Esophagus muscularis mucosa (tissue), 4 donors: ENCODE measurements at regions not wholly inside any gene's neighbourhood (a gene's known extent, or its start where the extent isn't known, plus 50 kb on each side); places are given as distances from the start of the nearest gene placed in this dataset.

Experiments
- DNase-seq: peaks from one replicate; pipeline ENCODE4 v3.0.0-alpha.2; 2017; ENCODE audit errors: extremely low spot score
- H3K27ac ChIP-seq, 4 donors: fragments of 200-600 bp; sonication (generic); replicated peaks in 1 of 4; 1 replicate in 3 of 4; 2 replicates in 1 of 4; pipeline ENCODE4 v1.5.1; 2016 to 2019; ENCODE audit warnings: mild to moderate bottlenecking in 1 of 4
- H3K27me3 ChIP-seq, 4 donors: fragments of 200-600 bp; sonication (generic); one replicate each; pipeline versions ENCODE4 v1.5.1 to v1.6.0; 2016 to 2019
- H3K36me3 ChIP-seq, 4 donors: fragments of 200-600 bp; sonication (generic); one replicate each; pipeline ENCODE4 v1.5.1; 2016 to 2019
- H3K4me1 ChIP-seq, 4 donors: fragments of 200-600 bp; sonication (generic); one replicate each; pipeline ENCODE4 v1.5.1; 2016 to 2019
- H3K4me3 ChIP-seq, 4 donors: fragments of 200-600 bp; sonication (generic); 1 replicate in 2 of 4; 2 replicates in 2 of 4; pipeline ENCODE4 v1.5.1; 2016 to 2019; ENCODE audit warnings: mild to moderate bottlenecking in 4 of 4, moderate library complexity in 1 of 4
- H3K9me3 ChIP-seq, 4 donors: fragments of 200-600 bp; sonication (generic); 1 replicate in 3 of 4; 2 replicates in 1 of 4; pipeline ENCODE4 v1.5.1; 2016 to 2019
- EP300 ChIP-seq: sonication (generic); formaldehyde crosslinking; IDR thresholded peaks from one replicate; pipeline ENCODE4 v1.6.1; 2017; ENCODE audit warnings: antibody characterized with exemption
- POLR2A ChIP-seq: fragments of 450-650 bp; IDR thresholded peaks from one replicate; pipeline ENCODE4 v1.6.1; 2017; ENCODE audit warnings: antibody characterized with exemption, moderate library complexity, mild to moderate bottlenecking, low read depth
- POLR2AphosphoS5 ChIP-seq, 2 donors: sonication (generic); formaldehyde crosslinking; IDR thresholded peaks; one replicate each; pipeline ENCODE4 v1.6.1; 2017; ENCODE audit warnings: antibody characterized with exemption in 2 of 2
- WGBS: methylation state at CpG from one replicate; pipeline ENCODE4 v1.1.5; 2018; 5-methylcytosine and 5-hydroxymethylcytosine counted together
- intact Hi-C: fragments of 100-400 bp; cut with DNase I; formaldehyde crosslinking; loops from one replicate; pipeline ENCODE4 v1.15.1; 2023
- TF ChIP-seq, protein P1 (sequence below), 3 experiments: fragments of 200-600 bp in 2 of 3; fragments of 450-650 bp in 1 of 3; sonication (generic) in 2 of 3; IDR thresholded peaks; one replicate each; pipeline ENCODE4 v1.5.1; 2017 to 2019; ENCODE audit warnings: antibody characterized with exemption in 3 of 3, mild to moderate bottlenecking in 2 of 3, moderate library complexity in 1 of 3

DNA sequence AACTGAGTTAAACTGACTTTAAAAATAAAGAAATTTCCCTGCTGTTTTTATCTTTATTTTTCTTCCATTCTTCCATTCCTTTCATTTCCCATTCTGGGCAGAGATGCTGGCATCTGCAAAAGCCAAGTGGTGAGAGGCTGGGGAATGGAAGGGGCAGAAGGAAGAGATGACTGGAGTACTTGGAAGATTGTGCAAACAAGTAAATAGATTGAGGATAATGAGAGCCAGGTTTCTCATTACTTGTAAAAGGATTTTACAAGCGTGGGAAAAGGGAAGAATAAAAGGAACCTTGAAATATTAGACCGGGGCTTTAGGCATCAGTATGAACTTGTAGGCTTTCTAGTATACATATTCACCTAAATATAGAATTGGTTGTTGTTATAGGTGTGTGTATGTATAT, 341.2 kb downstream of the CAAP1 start:
- Histone ChIP-seq H3K27me3 (no peaks in the 10 kb centered on the region), H3K9me3 (no peaks in the 10 kb centered on the region), H3K36me3 (no peaks in the 10 kb centered on the region), H3K4me1 (peaks cover 0 to 23% (median 18%) of the 10 kb centered on the region in 4 donors), H3K27ac (no peak overlapping the region), H3K4me3 (no peak overlapping the region)
- 81% methylated on average over 2 of the region's 2 CpGs for WGBS
- TF ChIP-seq, protein P1, sequence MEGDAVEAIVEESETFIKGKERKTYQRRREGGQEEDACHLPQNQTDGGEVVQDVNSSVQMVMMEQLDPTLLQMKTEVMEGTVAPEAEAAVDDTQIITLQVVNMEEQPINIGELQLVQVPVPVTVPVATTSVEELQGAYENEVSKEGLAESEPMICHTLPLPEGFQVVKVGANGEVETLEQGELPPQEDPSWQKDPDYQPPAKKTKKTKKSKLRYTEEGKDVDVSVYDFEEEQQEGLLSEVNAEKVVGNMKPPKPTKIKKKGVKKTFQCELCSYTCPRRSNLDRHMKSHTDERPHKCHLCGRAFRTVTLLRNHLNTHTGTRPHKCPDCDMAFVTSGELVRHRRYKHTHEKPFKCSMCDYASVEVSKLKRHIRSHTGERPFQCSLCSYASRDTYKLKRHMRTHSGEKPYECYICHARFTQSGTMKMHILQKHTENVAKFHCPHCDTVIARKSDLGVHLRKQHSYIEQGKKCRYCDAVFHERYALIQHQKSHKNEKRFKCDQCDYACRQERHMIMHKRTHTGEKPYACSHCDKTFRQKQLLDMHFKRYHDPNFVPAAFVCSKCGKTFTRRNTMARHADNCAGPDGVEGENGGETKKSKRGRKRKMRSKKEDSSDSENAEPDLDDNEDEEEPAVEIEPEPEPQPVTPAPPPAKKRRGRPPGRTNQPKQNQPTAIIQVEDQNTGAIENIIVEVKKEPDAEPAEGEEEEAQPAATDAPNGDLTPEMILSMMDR (IDR thresholded peaks at IDR 0.05) = no peak
- TF ChIP-seq POLR2A (no peak), EP300 (no peak), POLR2AphosphoS5 (IDR thresholded peaks at IDR 0.05) (no peak)
- no peak for DNase-seq
- intact Hi-C loops = no loop called here

DNA sequence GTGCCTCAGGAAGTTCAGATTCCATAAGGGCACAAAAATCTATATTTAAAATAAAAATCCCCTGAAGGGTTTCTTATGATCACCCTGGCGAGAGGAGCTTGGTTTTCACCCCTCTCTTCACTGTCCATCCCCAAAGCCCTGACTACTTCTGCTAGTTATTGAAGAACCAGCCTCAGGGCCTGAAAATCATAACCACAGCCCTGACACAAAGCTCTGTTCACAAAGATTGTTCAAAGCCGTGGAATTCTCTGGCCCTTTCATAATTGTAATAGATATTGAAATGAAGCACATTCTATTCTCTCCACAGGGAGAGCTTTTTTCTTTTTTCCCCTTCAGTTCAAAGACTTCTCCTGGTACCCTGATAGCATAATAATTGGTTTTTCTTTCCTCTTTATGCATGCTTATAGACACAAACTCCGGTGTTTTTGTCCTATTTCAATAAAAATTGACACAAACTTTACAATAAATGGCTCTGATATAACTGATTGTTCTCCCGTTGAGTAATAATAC, 343.8 kb downstream of the CAAP1 start:
- DNase-seq = no peak
- H3K36me3 ChIP-seq = no peaks in the 10 kb centered on the region
- intact Hi-C loops = no loop called here
- no peaks in the 10 kb centered on the region for H3K27me3 ChIP-seq
- peaks cover 0 to 23% (median 18%) of the 10 kb centered on the region in 4 donors for H3K4me1 ChIP-seq
- no peak for TF ChIP-seq EP300
- TF ChIP-seq, protein P1 (IDR thresholded peaks at IDR 0.05) = no peak
- no peak for TF ChIP-seq POLR2AphosphoS5 (IDR thresholded peaks at IDR 0.05)
- no peaks in the 10 kb centered on the region for H3K9me3 ChIP-seq
- 82% methylated on average over 4 of the region's 4 CpGs for WGBS
- H3K27ac ChIP-seq = no peak overlapping the region
- H3K4me3 ChIP-seq = no peak overlapping the region

DNA sequence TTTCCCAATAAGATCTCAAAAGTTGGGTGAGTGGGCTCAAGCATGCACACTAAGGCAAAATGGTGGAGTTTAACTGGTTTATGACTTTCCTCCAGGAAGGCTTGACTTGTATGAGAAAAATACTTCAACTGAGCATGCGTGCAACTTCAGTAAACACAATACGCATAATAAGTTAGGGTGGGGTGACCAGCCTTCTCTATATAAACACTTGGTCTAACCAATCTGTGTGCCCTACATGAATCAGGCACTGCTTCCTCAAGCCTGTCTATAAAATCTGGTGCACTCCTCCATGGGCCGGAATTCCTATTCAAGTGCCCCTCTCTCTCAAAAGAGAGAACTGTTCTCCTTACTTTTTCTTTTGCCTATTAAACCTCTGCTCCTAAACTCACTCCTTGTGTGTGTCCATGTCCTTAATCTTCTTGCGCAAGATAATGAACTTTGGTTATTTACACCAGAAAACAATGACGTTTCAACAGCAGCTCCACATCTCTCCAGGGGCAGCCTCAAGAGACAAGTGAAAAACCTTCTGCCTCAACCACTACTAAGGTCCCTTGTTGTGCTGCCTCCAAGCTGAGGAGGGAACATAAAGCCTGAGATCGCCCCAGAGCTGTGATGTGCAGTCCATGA, 352.6 kb downstream of the CAAP1 start:
- Histone ChIP-seq H3K4me1 (no peaks in the 10 kb centered on the region), H3K27me3 (no peaks in the 10 kb centered on the region), H3K9me3 (no peaks in the 10 kb centered on the region), H3K36me3 (no peaks in the 10 kb centered on the region), H3K4me3 (no peak overlapping the region), H3K27ac (no peak overlapping the region)
- TF ChIP-seq, protein P1 (IDR thresholded peaks at IDR 0.05) = no peak
- TF ChIP-seq POLR2AphosphoS5 (IDR thresholded peaks at IDR 0.05) (no peak), EP300 (no peak), POLR2A (no peak)
- intact Hi-C loops = no loop called here
- 87% methylated on average over 6 of the region's 6 CpGs for WGBS
- no peak for DNase-seq

DNA sequence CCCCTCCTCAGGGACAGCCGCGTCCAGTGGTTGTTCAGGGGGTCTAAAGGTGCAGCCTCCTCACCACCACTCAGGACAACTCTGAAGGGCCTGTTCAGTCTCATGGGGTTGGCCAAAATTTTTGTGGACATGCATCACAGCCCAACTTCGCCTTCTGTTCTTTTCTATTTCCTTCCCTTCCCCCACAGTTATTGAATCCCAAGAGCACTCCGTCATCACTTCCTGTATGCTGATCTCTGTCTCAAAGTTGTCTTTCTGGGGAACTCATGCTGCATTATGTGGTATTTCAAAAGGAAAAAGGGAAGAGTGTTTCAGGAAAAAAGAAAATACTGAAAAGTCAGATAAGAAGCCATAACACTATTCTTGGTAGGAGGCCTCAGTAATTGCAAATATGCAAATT, 355.4 kb downstream of the CAAP1 start:
- H3K36me3 ChIP-seq = no peaks in the 10 kb centered on the region
- H3K27me3 ChIP-seq = no peaks in the 10 kb centered on the region
- intact Hi-C loops = no loop called here
- no peak for DNase-seq
- no peaks in the 10 kb centered on the region for H3K4me1 ChIP-seq
- 77% methylated on average over 4 of the region's 4 CpGs for WGBS
- H3K27ac ChIP-seq = no peak overlapping the region
- TF ChIP-seq EP300 (no peak), POLR2A (no peak)
- TF ChIP-seq, protein P1 (IDR thresholded peaks at IDR 0.05) = no peak
- no peaks in the 10 kb centered on the region for H3K9me3 ChIP-seq
- H3K4me3 ChIP-seq = no peak overlapping the region

DNA sequence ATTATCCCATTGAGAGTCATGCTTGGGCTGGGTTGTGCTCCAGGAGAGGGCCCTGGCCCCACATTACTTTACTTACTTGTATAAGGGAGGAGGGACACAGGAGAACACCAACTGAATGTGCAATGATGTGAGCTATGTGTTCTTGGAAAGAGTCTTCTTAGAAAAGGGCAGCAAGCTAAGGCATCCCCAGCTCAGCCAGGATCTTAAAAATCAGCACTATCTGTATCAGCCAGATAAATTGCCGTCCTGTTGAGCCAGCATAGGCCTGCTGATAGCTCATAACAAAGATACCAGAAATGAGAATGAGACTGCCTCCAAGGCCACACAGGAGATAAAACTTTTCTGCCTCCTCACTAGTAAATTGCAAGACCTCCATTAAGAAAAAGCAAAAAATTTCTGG, 357.5 kb downstream of the CAAP1 start:
- Histone ChIP-seq H3K9me3 (no peaks in the 10 kb centered on the region), H3K27ac (no peak overlapping the region), H3K4me1 (no peaks in the 10 kb centered on the region), H3K27me3 (no peaks in the 10 kb centered on the region), H3K36me3 (no peaks in the 10 kb centered on the region), H3K4me3 (no peak overlapping the region)
- TF ChIP-seq POLR2A (no peak), EP300 (no peak), POLR2AphosphoS5 (IDR thresholded peaks at IDR 0.05) (no peak)
- TF ChIP-seq, protein P1 (IDR thresholded peaks at IDR 0.05) = no peak
- no peak for DNase-seq
- intact Hi-C loops = no loop called here
- 65% methylated on average over 1 of the region's 1 CpG for WGBS
